ENCODE measurements at regions not wholly inside any gene's neighbourhood (a gene's known extent, or its start where the extent isn't known, plus 50 kb on each side); places are given as distances from the start of the nearest gene placed in this dataset.

- TF ChIP-seq NFIC (IDR thresholded peaks at IDR 0.05): peak; percentile 58
- no peak for TF ChIP-seq RFX1 (IDR thresholded peaks at IDR 0.05)
- TF ChIP-seq CC2D1A (IDR thresholded peaks at IDR 0.05): peak; percentile 45; the same call in 1 of the 2 replicates
- TF ChIP-seq, protein P1, sequence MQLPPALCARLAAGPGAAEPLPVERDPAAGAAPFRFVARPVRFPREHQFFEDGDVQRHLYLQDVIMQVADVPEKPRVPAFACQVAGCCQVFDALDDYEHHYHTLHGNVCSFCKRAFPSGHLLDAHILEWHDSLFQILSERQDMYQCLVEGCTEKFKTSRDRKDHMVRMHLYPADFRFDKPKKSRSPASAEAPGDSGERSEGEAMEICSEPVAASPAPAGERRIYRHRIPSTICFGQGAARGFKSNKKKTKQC (CRISPR knock-in tag; IDR thresholded peaks at IDR 0.05): no peak
- TF ChIP-seq ZNF668 (CRISPR knock-in tag; IDR thresholded peaks at IDR 0.05): no peak
- no peak for TF ChIP-seq SMARCA5 (IDR thresholded peaks at IDR 0.05)
- TF ChIP-seq RCOR1 (IDR thresholded peaks at IDR 0.05; ENCODE audit: borderline replicate concordance in 1 of 2, low read depth in 2 of 2, low read length in 2 of 2): peak in 1 of 2 experiments; percentile 61; a peak in 2 of 4 replicates
- no peak for TF ChIP-seq PHB (CRISPR knock-in tag; IDR thresholded peaks at IDR 0.05)
- TF ChIP-seq GTF2B (IDR thresholded peaks at IDR 0.05; ENCODE audit: extremely low read depth, insufficient read length): no peak
- no peak for TF ChIP-seq GTF2A2 (tag; IDR thresholded peaks at IDR 0.05)
- TF ChIP-seq, protein P2, sequence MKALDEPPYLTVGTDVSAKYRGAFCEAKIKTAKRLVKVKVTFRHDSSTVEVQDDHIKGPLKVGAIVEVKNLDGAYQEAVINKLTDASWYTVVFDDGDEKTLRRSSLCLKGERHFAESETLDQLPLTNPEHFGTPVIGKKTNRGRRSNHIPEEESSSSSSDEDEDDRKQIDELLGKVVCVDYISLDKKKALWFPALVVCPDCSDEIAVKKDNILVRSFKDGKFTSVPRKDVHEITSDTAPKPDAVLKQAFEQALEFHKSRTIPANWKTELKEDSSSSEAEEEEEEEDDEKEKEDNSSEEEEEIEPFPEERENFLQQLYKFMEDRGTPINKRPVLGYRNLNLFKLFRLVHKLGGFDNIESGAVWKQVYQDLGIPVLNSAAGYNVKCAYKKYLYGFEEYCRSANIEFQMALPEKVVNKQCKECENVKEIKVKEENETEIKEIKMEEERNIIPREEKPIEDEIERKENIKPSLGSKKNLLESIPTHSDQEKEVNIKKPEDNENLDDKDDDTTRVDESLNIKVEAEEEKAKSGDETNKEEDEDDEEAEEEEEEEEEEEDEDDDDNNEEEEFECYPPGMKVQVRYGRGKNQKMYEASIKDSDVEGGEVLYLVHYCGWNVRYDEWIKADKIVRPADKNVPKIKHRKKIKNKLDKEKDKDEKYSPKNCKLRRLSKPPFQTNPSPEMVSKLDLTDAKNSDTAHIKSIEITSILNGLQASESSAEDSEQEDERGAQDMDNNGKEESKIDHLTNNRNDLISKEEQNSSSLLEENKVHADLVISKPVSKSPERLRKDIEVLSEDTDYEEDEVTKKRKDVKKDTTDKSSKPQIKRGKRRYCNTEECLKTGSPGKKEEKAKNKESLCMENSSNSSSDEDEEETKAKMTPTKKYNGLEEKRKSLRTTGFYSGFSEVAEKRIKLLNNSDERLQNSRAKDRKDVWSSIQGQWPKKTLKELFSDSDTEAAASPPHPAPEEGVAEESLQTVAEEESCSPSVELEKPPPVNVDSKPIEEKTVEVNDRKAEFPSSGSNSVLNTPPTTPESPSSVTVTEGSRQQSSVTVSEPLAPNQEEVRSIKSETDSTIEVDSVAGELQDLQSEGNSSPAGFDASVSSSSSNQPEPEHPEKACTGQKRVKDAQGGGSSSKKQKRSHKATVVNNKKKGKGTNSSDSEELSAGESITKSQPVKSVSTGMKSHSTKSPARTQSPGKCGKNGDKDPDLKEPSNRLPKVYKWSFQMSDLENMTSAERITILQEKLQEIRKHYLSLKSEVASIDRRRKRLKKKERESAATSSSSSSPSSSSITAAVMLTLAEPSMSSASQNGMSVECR (CRISPR knock-in tag; IDR thresholded peaks at IDR 0.05): no peak
- no peak for TF ChIP-seq POLR2AphosphoS2 (IDR thresholded peaks at IDR 0.05; ENCODE audit: low read length)
- TF ChIP-seq SIRT6 (IDR thresholded peaks at IDR 0.05; ENCODE audit: low read depth, low read length): no peak
- peak; percentile 90 for TF ChIP-seq EP300 (IDR thresholded peaks at IDR 0.05; ENCODE audit: low read length)
- no peak for TF ChIP-seq ZBTB49 (CRISPR knock-in tag; IDR thresholded peaks at IDR 0.05; ENCODE audit: borderline replicate concordance)
- no peak for TF ChIP-seq ZNF121 (CRISPR knock-in tag; conservative IDR thresholded peaks at IDR 0.05)
Measured at GRCh38 chr13:74920361-74920760, 561.6 kb downstream of the TBC1D4 start (continued).

All from K562 (cell line).